Gastroesophageal sphincter (tissue), 4 donors: ENCODE measurements at regions not wholly inside any gene's neighbourhood (a gene's known extent, or its start where the extent isn't known, plus 50 kb on each side); places are given as distances from the start of the nearest gene placed in this dataset.

Source experiments
- ATAC-seq: fragments of 150-250 bp; one replicate; pipeline ENCODE4 v1.9.1; 2016; ENCODE audit warnings: mild to moderate bottlenecking, moderate library complexity
- H3K27ac ChIP-seq, 4 donors: fragments of 200-600 bp; sonication (generic) in 3 of 4; 1 replicate in 3 of 4; 2 replicates in 1 of 4; pipeline ENCODE4 v1.5.1; 2016 to 2019
- H3K27me3 ChIP-seq: fragments of 200-600 bp; sonication (generic); one replicate; pipeline ENCODE4 v1.5.1; 2019
- H3K36me3 ChIP-seq, 2 donors: fragments of 200-600 bp; sonication (generic); one replicate each; pipeline ENCODE4 v1.5.1; 2019; ENCODE audit warnings: control low read depth in 1 of 2
- H3K4me1 ChIP-seq, 3 donors: fragments of 200-600 bp; sonication (generic); 1 replicate in 2 of 3; 2 replicates in 1 of 3; pipeline ENCODE4 v1.5.1; 2016 to 2019; ENCODE audit warnings: control low read depth in 2 of 3
- H3K4me3 ChIP-seq, 2 donors: fragments of 200-600 bp; sonication (generic); one replicate each; pipeline ENCODE4 v1.5.1; 2019; ENCODE audit warnings: mild to moderate bottlenecking in 1 of 2, moderate library complexity in 1 of 2
- H3K9me3 ChIP-seq, 3 donors: fragments of 200-600 bp; sonication (generic); one replicate each; pipeline ENCODE4 v1.5.1; 2017 to 2019; ENCODE audit warnings: control low read depth in 2 of 3
- CTCF ChIP-seq, 4 experiments: fragments of 200-600 bp in 2 of 4; fragments of 450-650 bp in 2 of 4; sonication (generic) in 1 of 4; IDR thresholded peaks; one replicate each; pipeline ENCODE4 v1.5.1; 2017 to 2019; ENCODE audit warnings: antibody characterized with exemption in 4 of 4, mild to moderate bottlenecking in 2 of 4, moderate library complexity in 2 of 4
- EP300 ChIP-seq: sonication (generic); formaldehyde crosslinking; IDR thresholded peaks from one replicate; pipeline ENCODE4 v1.6.1; 2017; ENCODE audit warnings: antibody characterized with exemption, mild to moderate bottlenecking
- POLR2A ChIP-seq, 2 donors: fragments of 450-650 bp; IDR thresholded peaks; one replicate each; pipeline ENCODE4 v1.6.1; 2017; ENCODE audit warnings: antibody characterized with exemption in 2 of 2, mild to moderate bottlenecking in 2 of 2, moderate library complexity in 1 of 2
- POLR2AphosphoS5 ChIP-seq: sonication (generic); formaldehyde crosslinking; IDR thresholded peaks from one replicate; pipeline ENCODE4 v1.6.1; 2017; ENCODE audit warnings: antibody characterized with exemption
- WGBS, 2 donors: methylation state at CpG; one replicate each; pipeline ENCODE4 v1.1.5; 2018; ENCODE audit warnings: low coverage in 1 of 2; 5-methylcytosine and 5-hydroxymethylcytosine counted together

GRCh38 chr5:74342948-74343682 lies 297.4 kb downstream of the ENC1 start:
- H3K9me3 ChIP-seq = peaks cover 0 to 4% (median 0%) of the 10 kb centered on the region in 3 donors
- WGBS, 2 donors = 82 to 97% methylated on average over 4 of the region's 5 CpGs
- no peak for TF ChIP-seq EP300
- TF ChIP-seq POLR2AphosphoS5 = no peak
- no peak for TF ChIP-seq POLR2A (IDR thresholded peaks at IDR 0.05)
- TF ChIP-seq CTCF (IDR thresholded peaks at IDR 0.05) = no peak
- no peak overlapping the region for H3K4me3 ChIP-seq
- peaks cover 0 to 3% (median 0%) of the 10 kb centered on the region in 3 donors for H3K4me1 ChIP-seq
- H3K27ac ChIP-seq = no peak overlapping the region
- no peaks in the 10 kb centered on the region for H3K27me3 ChIP-seq
- no peaks in the 10 kb centered on the region for H3K36me3 ChIP-seq
- no peak for ATAC-seq

GRCh38 chr5:74342182-74342581 lies 298.3 kb downstream of the ENC1 start:
- 28 to 44% methylated on average over 2 of the region's 2 CpGs for WGBS, 2 donors
- Histone ChIP-seq H3K36me3 (no peaks in the 10 kb centered on the region), H3K4me1 (peaks cover 0 to 12% (median 0%) of the 10 kb centered on the region in 3 donors), H3K9me3 (peaks cover 0 to 4% (median 0%) of the 10 kb centered on the region in 3 donors), H3K27ac (no peak overlapping the region), H3K27me3 (no peaks in the 10 kb centered on the region), H3K4me3 (no peak overlapping the region)
- ATAC-seq = no peak
- TF ChIP-seq CTCF (IDR thresholded peaks at IDR 0.05) (no peak), EP300 (no peak), POLR2AphosphoS5 (no peak), POLR2A (IDR thresholded peaks at IDR 0.05) (no peak)

GRCh38 chr5:74341221-74341620 lies 299.3 kb downstream of the ENC1 start:
- no peak for TF ChIP-seq POLR2AphosphoS5
- TF ChIP-seq CTCF (IDR thresholded peaks at IDR 0.05) = no peak
- TF ChIP-seq EP300 = no peak
- no peak for TF ChIP-seq POLR2A (IDR thresholded peaks at IDR 0.05)
- WGBS, 2 donors = 81% methylated on average over 2 of the region's 2 CpGs; no CpG with 5 or more reads in 1 of the 2 donors

GRCh38 chr5:74340476-74340875 lies 300.1 kb downstream of the ENC1 start:
- WGBS, 2 donors = 87 to 91% methylated on average over 3 to 4 of the region's 5 CpGs

More at GRCh38 chr5:74341221-74341620, 299.3 kb downstream of the ENC1 start:
- Histone ChIP-seq H3K4me1 (peaks cover 0 to 20% (median 0%) of the 10 kb centered on the region in 3 donors), H3K27ac (no peak overlapping the region), H3K27me3 (no peaks in the 10 kb centered on the region), H3K4me3 (no peak overlapping the region), H3K9me3 (peaks cover 0 to 4% (median 0%) of the 10 kb centered on the region in 3 donors), H3K36me3 (no peaks in the 10 kb centered on the region)
- ATAC-seq = no peak

More at GRCh38 chr5:74340476-74340875, 300.1 kb downstream of the ENC1 start:
- no peaks in the 10 kb centered on the region for H3K9me3 ChIP-seq
- ATAC-seq = no peak
- no peak overlapping the region for H3K4me3 ChIP-seq
- no peaks in the 10 kb centered on the region for H3K27me3 ChIP-seq
- no peaks in the 10 kb centered on the region for H3K36me3 ChIP-seq
- H3K27ac ChIP-seq = no peak overlapping the region
- H3K4me1 ChIP-seq = peaks cover 0 to 20% (median 0%) of the 10 kb centered on the region in 3 donors
- TF ChIP-seq CTCF (IDR thresholded peaks at IDR 0.05) = no peak
